SK-N-SH treated with all-trans-retinoic acid at 6 μM for 48 hours (cell line): ENCODE measurements at regions not wholly inside any gene's neighbourhood (a gene's known extent, or its start where the extent isn't known, plus 50 kb on each side); places are given as distances from the start of the nearest gene placed in this dataset.

Experiments used
- ATAC-seq: fragments of 200-7000 bp; cut with Tn5 transposase; 3 replicates; pipeline ENCODE4 v1.9.1; 2020; ENCODE audit warnings: mild to moderate bottlenecking, moderate library complexity
- ARNTL ChIP-seq: fragments of 450-650 bp; formaldehyde crosslinking; IDR thresholded peaks from 2 replicates; pipeline ENCODE4 v1.5.0; 2020; ENCODE audit warnings: low read depth, mild to moderate bottlenecking, moderate library complexity, borderline replicate concordance
- BACH2 ChIP-seq: fragments of 250-450 bp; sonication (Bioruptor Pico); IDR thresholded peaks from 2 replicates; pipeline ENCODE4 v1.9.0; 2021; ENCODE audit warnings: mild to moderate bottlenecking, borderline replicate concordance
- CREB5 ChIP-seq: fragments of 250-450 bp; sonication (Bioruptor Pico); IDR thresholded peaks from 2 replicates; pipeline ENCODE4 v1.5.1; 2020; ENCODE audit warnings: low read depth, mild to moderate bottlenecking, moderate library complexity
- CSDC2 ChIP-seq: fragments of 250-450 bp; sonication (Bioruptor Pico); IDR thresholded peaks from 2 replicates; pipeline ENCODE4 v1.5.0; 2020; ENCODE audit warnings: mild to moderate bottlenecking, moderate library complexity
- CSRNP3 ChIP-seq: fragments of 250-450 bp; sonication (Bioruptor Pico); IDR thresholded peaks from 2 replicates; pipeline ENCODE4 v1.5.1; 2021; ENCODE audit warnings: mild to moderate bottlenecking, moderate library complexity
- ESRRG ChIP-seq: fragments of 250-450 bp; sonication (Bioruptor Pico); IDR thresholded peaks from 2 replicates; pipeline ENCODE4 v1.6.1; 2021; ENCODE audit warnings: mild to moderate bottlenecking
- GLIS3 ChIP-seq: fragments of 250-450 bp; sonication (Bioruptor Pico); IDR thresholded peaks from 2 replicates; pipeline ENCODE4 v1.5.0; 2020; ENCODE audit warnings: mild to moderate bottlenecking, moderate library complexity
- PATZ1 ChIP-seq: fragments of 250-450 bp; sonication (Bioruptor Pico); IDR thresholded peaks from 2 replicates; pipeline ENCODE4 v1.8.0; 2020; ENCODE audit warnings: mild to moderate bottlenecking, moderate library complexity, borderline replicate concordance
- POU6F1 ChIP-seq: fragments of 250-450 bp; sonication (Bioruptor Pico); IDR thresholded peaks from 2 replicates; pipeline ENCODE4 v1.8.0; 2021; ENCODE audit warnings: low read depth, mild to moderate bottlenecking, moderate library complexity, borderline replicate concordance
- PPARA ChIP-seq: fragments of 250-450 bp; sonication (Bioruptor Pico); IDR thresholded peaks from 2 replicates; pipeline ENCODE4 v1.5.0; 2020; ENCODE audit warnings: mild to moderate bottlenecking, borderline replicate concordance
- RARB ChIP-seq: fragments of 250-450 bp; sonication (Bioruptor Pico); IDR thresholded peaks from 2 replicates; pipeline ENCODE4 v1.8.0; 2021; ENCODE audit warnings: mild to moderate bottlenecking, moderate library complexity
- SNAI2 ChIP-seq: fragments of 250-450 bp; sonication (Bioruptor Pico); IDR thresholded peaks from 2 replicates; pipeline ENCODE4 v1.5.0; 2020; ENCODE audit warnings: mild to moderate bottlenecking, moderate library complexity
- TCF4 ChIP-seq: fragments of 250-450 bp; sonication (Bioruptor Pico); IDR thresholded peaks from 2 replicates; pipeline ENCODE4 v1.8.0; 2021; ENCODE audit warnings: mild to moderate bottlenecking, moderate library complexity, borderline replicate concordance
- TOX ChIP-seq: fragments of 250-450 bp; sonication (Bioruptor Pico); IDR thresholded peaks from 2 replicates; pipeline ENCODE4 v1.8.0; 2021; ENCODE audit warnings: mild to moderate bottlenecking, moderate library complexity, borderline replicate concordance
- TSHZ2 ChIP-seq: fragments of 250-450 bp; sonication (Bioruptor Pico); IDR thresholded peaks from 2 replicates; pipeline ENCODE4 v1.5.0; 2020; ENCODE audit warnings: mild to moderate bottlenecking, moderate library complexity
- ZFP3 ChIP-seq: fragments of 250-450 bp; sonication (Bioruptor Pico); IDR thresholded peaks from 2 replicates; pipeline ENCODE4 v1.5.0; 2020; ENCODE audit warnings: mild to moderate bottlenecking, moderate library complexity
- ZFP30 ChIP-seq: fragments of 450-650 bp; formaldehyde crosslinking; IDR thresholded peaks from 2 replicates; pipeline ENCODE4 v1.5.0; 2022; ENCODE audit warnings: mild to moderate bottlenecking, moderate library complexity
- ZNF70 ChIP-seq: fragments of 450-650 bp; formaldehyde crosslinking; IDR thresholded peaks from 2 replicates; pipeline ENCODE4 v1.5.0; 2020; ENCODE audit warnings: mild to moderate bottlenecking, moderate library complexity

GRCh38 chr15:62856466-62857246 lies 185.9 kb upstream of the TPM1 start (continued):
- TF ChIP-seq SNAI2 (CRISPR knock-in tag) = no peak
- TF ChIP-seq PATZ1 (CRISPR knock-in tag) = no peak
- TF ChIP-seq ZFP30 (CRISPR knock-in tag) = no peak
- TF ChIP-seq TOX (CRISPR knock-in tag) = no peak
- no peak for TF ChIP-seq RARB (CRISPR knock-in tag)
- no peak for TF ChIP-seq GLIS3 (CRISPR knock-in tag)
- no peak for TF ChIP-seq BACH2 (CRISPR knock-in tag)
- no peak for TF ChIP-seq CSDC2 (CRISPR knock-in tag)
- no peak for TF ChIP-seq CREB5 (CRISPR knock-in tag)
- TF ChIP-seq ARNTL (CRISPR knock-in tag) = no peak

GRCh38 chr15:62857411-62857853 lies 185.1 kb upstream of the TPM1 start:
- peak; percentile 35; the same call in 2 of the 3 replicates for ATAC-seq
- no peak for TF ChIP-seq ZNF70 (CRISPR knock-in tag)
- no peak for TF ChIP-seq CSRNP3 (CRISPR knock-in tag)
- TF ChIP-seq ZFP30 (CRISPR knock-in tag) = no peak
- TF ChIP-seq TCF4 (CRISPR knock-in tag) = no peak
- no peak for TF ChIP-seq PPARA (CRISPR knock-in tag)
- TF ChIP-seq TSHZ2 (CRISPR knock-in tag) = no peak
- no peak for TF ChIP-seq SNAI2 (CRISPR knock-in tag)
- TF ChIP-seq ESRRG (CRISPR knock-in tag) = no peak
- TF ChIP-seq ZFP3 = no peak
- TF ChIP-seq POU6F1 (CRISPR knock-in tag) = no peak
- no peak for TF ChIP-seq PATZ1 (CRISPR knock-in tag)
- no peak for TF ChIP-seq CSDC2 (CRISPR knock-in tag)
- TF ChIP-seq TOX (CRISPR knock-in tag) = no peak
